Epithelial cell of prostate (primary cell): ENCODE measurements at regions not wholly inside any gene's neighbourhood (a gene's known extent, or its start where the extent isn't known, plus 50 kb on each side); places are given as distances from the start of the nearest gene placed in this dataset.
"Not testable (repeated sequence)": the region's sequence is repeated elsewhere in the genome, so short reads cannot be mapped to it uniquely, and the experiment has no call there.

Experiments used
- DNase-seq: peaks from one replicate; pipeline ENCODE4 v3.0.0-alpha.2; 2011; ENCODE audit warnings: low read depth, low spot score
- H3K27ac ChIP-seq: fragments of 450-650 bp; 2 replicates; pipeline ENCODE4 v1.5.1; 2017; ENCODE audit warnings: mild to moderate bottlenecking

GRCh38 chr5:54825005-54825404 is 160.4 kb downstream of the ESM1 start:
- H3K27ac ChIP-seq, result no peak overlapping the region
- no peak for DNase-seq

DNA sequence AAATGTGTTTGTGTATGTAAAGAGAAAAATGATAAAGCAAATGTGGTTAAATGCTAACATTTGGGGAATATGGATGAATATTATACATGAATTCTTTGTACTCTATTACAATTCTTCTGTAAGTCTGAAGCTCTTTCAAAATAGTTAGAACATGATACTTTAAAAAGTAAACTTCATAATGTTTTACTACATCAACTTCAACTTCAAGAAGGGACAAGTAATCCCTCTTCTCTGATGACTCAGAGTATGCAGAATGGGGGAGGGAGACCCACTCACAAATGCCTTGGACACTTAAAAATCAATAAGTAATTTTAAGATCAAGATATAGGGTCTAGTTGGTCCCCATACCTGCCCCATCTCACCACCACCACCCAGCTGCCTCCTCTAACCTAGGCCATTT is 162.4 kb downstream of the ESM1 start:
- H3K27ac ChIP-seq, result no peak overlapping the region
- no peak for DNase-seq

- no peak for DNase-seq
- H3K27ac ChIP-seq, result no peak overlapping the region
Measured at GRCh38 chr5:54822324-54822687, 163.1 kb downstream of the ESM1 start.

DNA sequence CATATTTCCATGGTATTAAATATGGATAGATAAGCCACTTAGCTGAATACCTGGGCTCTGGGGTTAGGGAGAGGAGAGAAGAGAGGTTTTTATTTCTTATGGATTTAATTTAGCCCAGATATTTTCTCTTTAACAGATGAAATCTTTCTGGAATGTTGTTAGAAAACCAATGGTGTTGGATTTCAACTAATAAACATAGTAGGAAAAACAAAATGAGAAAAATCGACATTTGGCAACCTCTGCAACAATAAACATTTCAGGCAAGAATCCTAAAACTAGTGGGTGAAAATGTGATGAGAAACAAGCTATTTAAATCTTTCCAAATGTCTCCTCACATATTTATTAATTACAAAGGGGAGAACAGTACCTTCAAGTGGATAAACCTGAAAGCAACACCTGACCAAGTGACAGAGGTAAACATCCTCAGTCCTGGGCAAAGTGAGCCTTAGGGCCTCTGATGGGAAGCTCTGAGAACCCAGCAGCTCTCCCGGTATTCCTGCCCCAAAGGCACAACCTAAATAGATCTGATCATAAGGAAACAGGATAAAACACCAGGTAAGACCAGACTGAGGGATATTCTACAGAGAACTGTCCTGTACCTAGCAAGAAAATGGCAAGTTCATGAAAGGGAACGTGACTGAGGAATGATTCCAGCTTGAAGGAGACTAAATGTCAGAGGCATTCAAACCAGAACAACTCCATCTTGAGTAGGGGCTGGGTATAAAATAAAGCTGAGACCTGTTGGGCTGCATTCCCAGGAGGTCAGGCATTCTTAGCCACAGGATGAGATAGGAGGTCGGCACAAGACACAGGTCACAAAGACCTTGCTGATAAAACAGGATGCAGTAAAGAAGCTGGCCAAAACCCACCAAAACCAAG is 163.7 kb downstream of the ESM1 start:
- DNase-seq, result no peak
- no peak overlapping the region for H3K27ac ChIP-seq

GRCh38 chr5:54820346-54821134 is 164.9 kb downstream of the ESM1 start:
- DNase-seq, result no peak
- H3K27ac ChIP-seq, result no peak overlapping the region

DNA sequence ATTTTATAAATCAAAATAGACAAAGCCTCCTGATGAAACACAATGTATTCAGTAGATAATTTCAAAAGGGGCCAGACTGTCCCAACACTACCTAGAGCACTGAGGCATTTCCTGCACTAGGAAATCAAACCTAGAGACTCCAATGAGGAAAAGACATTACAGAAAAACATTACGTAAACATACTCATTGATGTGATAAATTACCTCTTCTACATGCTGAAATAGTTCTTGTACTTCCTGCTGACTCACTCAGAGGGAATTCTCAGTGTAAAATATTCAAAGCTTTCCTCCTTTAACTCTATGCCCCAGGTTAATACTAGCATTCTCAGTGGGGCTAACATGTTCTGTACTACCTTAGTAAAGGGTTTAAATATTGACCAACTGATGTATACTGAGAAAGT is 178.0 kb downstream of the ESM1 start:
- peak; percentile 18 for DNase-seq
- H3K27ac ChIP-seq, result peak overlapping the region; percentile 55

DNA sequence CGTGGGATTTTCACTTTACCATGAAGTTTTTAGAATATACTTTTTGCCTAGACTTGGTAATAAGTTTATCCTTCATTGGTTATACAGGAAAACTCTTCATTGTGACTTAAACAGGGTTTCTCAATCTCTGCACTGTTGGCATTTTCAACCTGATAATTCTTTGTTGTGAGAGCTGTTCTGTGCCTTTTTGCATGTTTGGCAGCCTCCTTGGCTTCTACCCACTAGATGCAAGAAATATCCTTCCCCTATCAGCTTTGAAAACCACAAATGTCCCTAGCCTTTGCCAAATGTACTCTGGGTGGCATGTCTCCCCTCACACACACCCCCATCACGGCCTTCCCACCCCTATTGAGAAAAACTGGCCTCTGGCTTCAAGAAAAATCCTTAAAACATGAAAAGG is 180.9 kb downstream of the ESM1 start:
- no peak for DNase-seq

DNA sequence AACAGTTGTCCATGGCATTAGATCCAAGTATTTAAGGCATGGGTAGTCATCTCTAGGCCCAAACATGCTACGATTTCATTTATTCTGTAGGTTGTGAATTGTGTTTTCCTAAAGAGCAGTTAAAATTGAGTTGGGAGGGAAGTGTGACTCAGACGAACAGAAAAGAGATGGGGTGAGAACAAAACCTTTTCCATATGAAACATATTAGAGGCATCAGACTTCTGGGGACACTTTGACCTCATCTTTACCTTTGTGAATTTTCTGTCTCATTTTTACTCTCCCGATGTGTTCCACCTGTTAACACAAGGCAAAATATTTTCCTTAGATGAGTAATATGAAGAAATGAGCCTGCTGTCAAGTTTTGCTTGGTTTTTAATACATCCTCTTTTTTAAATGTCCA is 181.3 kb downstream of the ESM1 start:
- DNase-seq, result no peak
- no peak overlapping the region for H3K27ac ChIP-seq

More for the DNA sequence above, 180.9 kb downstream of the ESM1 start:
- H3K27ac ChIP-seq, result no peak overlapping the region

DNA sequence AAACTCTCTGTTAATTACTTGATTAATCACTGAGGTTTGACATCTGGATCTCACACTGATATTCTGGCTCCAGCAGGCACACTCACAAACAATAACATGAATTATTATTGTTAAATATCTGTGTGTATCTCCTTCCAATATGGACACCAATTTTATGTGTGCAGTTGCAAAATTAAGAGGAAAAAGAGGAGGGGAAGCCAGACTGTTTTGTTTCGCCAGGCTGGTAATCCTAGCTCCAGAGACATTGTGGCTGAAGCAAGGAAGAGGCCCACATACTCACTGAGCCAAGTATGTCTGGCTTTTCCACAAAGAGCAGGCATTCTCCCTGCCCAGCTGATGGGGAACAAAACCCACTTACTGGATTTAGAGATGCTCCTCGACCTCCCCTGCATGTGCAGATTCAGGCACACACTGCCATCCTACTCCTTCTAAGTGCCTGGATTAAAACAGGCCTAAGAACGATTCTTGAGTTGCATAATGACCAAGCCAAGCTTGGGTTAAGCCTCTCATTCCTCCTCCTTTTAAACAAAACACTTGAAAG is 181.9 kb downstream of the ESM1 start:
- DNase-seq, result no peak
- no peak overlapping the region for H3K27ac ChIP-seq

- DNase-seq, result no peak
- H3K27ac ChIP-seq, result no peak overlapping the region
Measured at GRCh38 chr5:54799645-54800044, 185.7 kb downstream of the ESM1 start.

GRCh38 chr5:54795777-54796176 is 189.6 kb downstream of the ESM1 start:
- no peak overlapping the region for H3K27ac ChIP-seq
- no peak for DNase-seq

- no peak overlapping the region for H3K27ac ChIP-seq
- DNase-seq, result no peak
Measured at GRCh38 chr5:54795284-54795683, 190.1 kb downstream of the ESM1 start.

DNA sequence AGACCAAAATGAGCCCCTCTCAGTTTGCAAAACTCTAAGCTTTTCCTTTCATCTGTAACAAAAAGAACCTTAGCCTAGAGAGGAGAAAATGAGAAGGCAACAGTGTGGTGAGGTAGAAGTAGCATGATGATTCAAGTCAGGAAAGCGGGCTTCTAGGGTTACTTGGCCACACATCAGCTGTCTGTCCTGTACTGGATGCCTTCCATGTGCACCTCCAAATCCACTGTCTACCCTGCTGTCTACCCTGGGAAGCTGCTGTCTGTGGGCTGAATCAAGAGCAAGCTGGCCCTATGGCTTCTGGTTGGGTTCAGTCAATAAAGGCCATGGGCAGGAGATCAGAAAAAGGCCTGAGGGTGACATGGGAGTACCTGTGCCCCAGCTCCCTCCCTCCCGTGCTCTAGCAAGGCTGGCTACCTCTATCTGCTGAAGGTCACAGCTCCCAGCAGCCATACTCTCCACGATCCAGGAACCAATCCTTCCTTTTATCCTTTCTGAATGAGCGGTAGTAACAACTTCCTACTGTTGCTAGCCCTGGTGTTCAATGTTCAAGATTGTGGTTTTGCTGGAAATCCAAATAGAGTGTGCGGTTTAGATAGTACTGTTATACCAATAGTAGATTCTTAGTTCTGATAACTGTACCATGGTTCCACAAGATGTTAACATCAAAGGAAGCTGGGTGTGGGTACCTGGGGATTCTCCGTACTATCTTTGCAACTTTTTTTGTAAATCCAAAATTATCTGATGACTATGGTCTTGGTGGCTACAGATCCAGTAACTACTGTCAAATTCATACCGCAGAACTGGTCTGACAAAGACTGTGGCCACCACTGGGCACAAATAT is 191.0 kb downstream of the ESM1 start:
- no peak for DNase-seq
- H3K27ac ChIP-seq, result no peak overlapping the region

DNA sequence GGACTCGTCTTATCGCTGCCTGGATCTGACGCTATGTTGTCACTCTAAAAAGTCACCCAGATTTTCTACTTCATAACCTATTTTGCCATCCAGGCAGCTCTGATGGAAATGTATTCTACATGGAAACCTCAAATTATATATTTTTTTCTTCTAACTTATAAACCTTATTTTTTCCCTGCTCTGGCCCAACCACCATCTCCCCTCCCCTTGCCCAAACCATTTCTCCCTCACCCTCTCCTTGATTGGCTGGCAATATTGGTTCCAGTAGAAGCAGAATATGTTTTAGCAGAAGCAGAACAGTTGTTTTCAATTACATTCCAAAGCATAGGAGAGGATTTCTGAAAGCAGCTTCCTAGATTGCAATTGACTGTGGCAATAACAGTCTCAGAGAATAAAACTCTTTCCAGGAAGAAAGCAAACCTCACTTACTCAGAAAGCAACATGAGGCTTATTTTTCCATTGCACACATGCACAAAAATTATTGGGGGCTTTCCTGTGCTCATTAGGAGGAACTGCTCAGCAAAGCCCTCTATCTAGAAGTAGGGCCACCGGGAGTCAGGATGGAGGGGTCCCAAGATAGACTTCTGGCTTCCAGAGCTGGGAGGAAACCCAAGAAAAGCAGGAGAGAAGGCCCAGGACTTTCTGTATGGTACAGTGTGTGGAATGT is 191.8 kb downstream of the ESM1 start:
- no peak overlapping the region for H3K27ac ChIP-seq

GRCh38 chr5:54792611-54793404 is 192.6 kb downstream of the ESM1 start:
- no peak overlapping the region for H3K27ac ChIP-seq
- DNase-seq, result no peak

More for the DNA sequence above, 191.8 kb downstream of the ESM1 start:
- no peak for DNase-seq

GRCh38 chr5:54787910-54788309 is 197.5 kb downstream of the ESM1 start:
- not testable (repeated sequence) for DNase-seq, H3K27ac ChIP-seq

DNA sequence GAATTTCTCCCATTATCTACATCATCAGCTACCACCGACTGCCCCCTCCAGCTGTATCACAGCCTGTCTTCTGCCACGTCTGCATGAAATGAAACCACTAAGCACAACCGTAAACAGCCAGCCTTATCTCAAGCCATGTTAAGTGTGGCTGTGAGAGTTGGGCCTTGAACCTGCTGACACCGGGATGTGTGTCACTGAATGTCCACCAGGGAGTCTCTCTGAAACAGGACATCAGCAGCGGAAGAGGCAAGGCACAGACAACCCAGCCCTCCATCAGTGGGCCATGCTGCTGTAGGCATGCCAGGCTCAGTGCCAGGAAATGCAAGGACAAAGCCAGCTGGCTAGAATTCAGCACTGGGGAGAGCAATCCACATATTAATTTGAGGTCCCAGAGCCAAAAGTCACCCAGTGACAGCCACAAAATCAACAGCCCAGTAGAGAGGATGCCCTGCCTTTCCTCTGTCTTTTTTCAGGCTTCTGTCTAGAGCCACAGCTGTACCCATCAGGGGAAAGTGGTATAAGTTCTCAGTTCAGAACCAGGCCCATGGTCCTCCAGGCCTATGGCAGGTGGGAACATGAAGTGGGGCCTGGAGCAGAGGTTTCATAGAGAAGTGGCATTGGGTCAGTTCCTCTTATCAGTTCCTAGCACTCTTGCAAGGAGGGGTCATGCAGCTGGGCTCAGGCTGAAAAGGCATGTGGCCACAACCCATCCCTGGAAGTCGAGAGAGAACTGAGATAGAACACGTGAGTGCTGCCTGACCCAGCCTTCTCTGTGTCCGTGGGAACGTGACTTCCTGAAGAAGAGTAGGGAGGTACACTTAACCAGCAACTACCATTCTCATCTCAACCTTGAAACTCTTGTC is 199.4 kb downstream of the ESM1 start:
- no peak overlapping the region for H3K27ac ChIP-seq
- DNase-seq, result no peak

DNA sequence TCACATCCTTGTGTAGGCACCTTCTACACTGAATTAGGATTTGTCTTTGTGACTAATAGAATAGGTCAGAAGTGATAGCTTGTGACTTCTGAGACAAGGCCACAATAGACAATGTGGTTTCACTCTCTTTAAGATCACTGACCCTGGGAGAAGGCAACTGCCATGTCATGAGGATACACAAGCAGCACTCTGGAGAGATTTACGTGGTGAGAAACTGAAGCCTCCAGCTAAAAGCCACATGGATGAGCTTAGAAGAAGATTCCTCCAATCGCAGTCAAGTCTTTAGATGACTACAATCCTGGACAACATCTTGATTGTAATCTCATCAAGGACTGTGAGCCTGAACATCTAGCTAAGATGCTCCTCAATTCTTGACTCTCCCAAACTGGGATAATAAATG is 206.6 kb downstream of the ESM1 start:
- H3K27ac ChIP-seq, result no peak overlapping the region
- no peak for DNase-seq
